Left kidney (tissue), 1 donor: ENCODE measurements at regions not wholly inside any gene's neighbourhood (a gene's known extent, or its start where the extent isn't known, plus 50 kb on each side); places are given as distances from the start of the nearest gene placed in this dataset.

Experiments
- DNase-seq: peaks from one replicate; pipeline ENCODE4 v3.0.0-alpha.2; 2013

DNA sequence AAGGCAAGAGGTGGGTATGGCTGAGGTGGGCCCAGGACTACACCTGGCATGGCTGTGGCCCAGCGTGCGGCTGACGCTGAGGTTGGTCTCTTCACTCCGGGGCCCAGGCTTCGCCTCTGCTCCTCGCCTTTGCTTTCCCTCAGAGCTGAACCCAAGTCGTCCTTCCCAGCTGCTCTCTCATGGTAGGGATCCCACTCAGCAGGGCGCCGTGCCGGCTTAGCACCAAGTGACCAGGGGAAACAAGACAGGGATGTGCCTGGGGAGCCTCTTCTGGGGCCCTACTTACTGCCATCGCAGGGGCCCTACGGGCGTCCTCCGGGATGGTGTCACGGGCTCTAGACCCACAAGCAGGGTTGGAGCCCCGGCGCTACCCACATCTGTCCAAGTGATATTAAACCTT, 138.1 kb upstream of the ALKAL2 start:
- no peak for DNase-seq

GRCh38 chr2:425243-425642, 137.4 kb upstream of the ALKAL2 start:
- no peak for DNase-seq

DNA sequence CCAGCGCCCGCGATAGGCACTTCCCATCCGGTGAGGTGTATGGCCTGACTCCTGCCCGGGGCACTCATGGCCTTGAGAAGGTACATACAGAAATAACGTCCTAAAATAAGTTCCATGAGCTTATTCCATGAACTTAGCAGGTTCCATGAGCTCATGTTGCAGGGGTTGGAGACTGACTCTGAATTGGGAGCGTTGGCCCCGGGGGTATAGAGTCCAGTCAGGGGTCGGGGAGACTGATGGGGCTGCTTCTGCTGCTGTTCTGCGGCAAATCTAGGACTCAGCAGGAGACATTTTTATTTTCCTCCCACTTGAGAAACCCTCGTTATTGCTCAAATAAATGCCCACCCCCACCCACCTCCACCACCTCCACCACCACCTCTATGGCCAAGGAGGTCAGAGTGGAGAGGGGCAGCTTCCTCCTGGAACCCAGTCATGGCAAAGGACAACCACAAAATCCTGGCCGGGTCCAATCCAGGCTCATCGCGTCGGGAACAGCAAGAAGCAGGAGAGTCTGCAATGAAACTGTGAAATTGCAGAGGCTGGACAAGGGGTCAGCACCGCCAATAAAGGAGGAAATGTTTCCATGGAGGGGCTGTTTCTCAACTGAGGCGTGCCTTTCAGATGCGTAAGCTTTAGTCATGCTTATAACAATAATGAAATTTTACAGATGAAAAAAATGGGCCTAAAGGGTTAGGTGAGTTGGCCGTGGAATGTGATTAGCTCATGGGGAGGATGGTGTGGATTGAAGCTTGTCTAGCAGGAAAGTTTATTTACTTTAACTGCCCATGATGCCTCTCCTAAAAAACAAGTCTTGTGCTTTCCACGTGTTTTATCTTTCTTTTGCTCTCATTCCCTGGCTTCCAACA, 136.6 kb upstream of the ALKAL2 start:
- no peak for DNase-seq

GRCh38 chr2:423479-423878, 135.6 kb upstream of the ALKAL2 start:
- DNase-seq, result no peak

DNA sequence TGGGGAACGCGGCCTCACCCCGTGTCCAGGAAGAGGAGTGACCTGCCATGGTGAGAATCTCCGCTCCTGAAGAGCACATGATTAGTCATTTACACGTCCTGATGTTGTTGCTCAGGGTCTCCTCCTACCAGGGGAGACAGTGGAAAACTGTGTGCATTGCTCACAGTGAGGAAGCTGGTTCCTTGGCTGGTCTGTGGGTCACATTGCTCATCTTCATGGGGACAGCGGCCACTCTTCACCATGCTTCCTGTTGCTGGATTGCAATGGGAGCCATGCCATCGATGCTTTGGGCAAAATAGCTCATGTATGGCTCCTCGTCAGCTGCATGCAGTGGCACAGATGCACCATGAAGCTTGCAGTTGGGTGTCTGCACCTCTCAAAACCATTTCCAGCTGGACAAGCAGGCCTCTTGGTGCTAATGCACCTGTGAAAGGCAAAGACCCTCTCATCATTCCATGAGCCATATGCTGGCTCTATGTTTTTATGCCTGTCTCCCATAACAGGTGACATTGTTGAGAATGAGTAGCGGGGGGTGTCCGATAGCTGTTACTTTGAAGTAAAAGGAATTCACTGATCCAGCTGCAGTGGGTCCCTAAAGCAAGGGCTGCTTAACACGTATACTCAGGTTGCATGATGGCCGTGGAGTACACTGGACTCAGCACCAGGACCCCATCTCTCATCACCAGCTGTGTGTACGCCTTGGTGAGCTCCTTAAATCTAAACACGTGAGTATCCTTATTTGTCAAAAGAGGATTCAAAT, 135.0 kb upstream of the ALKAL2 start:
- no peak for DNase-seq

DNA sequence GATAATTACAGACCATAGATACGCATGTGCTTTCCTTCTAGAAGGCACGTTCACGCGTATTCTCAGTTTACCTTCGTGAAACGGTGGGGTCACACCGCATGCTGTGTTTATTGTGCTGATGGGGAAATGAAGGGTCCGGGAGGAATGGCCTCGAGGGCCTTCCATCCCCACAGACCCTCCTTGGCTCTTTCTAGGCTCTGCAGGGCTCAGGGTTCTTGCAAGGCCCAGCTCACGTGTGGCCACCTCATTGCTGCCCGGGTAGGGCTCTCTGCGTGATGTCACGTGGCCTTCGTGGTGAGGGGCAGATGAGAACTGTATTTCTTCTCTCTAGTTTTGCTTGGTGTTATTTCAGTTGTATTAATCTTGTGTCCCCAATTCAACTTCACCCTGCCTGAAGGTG, 133.5 kb upstream of the ALKAL2 start:
- no peak for DNase-seq

GRCh38 chr2:419687-420317, 131.9 kb upstream of the ALKAL2 start:
- DNase-seq, result no peak

DNA sequence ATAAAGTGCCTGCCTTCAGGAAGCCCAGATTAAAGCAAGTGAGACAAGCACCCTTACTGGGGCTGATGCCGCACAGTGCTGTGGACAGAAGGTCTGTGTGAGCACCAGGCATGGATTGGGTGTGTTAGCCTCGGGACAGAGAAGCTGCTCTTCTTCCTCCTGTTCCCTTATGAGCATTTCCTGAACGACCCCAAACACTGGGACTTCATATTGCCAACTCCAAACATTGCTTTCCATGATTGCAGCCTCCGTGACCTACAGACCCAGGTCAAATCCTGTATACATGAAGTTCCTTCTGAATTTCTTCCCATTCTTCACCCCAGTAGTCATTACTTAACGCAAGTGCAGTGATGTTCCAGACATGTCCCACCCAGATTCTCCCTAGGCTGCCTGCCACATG, 129.8 kb upstream of the ALKAL2 start:
- no peak for DNase-seq

- no peak for DNase-seq
Observed at GRCh38 chr2:417006-417405, 129.1 kb upstream of the ALKAL2 start.

DNA sequence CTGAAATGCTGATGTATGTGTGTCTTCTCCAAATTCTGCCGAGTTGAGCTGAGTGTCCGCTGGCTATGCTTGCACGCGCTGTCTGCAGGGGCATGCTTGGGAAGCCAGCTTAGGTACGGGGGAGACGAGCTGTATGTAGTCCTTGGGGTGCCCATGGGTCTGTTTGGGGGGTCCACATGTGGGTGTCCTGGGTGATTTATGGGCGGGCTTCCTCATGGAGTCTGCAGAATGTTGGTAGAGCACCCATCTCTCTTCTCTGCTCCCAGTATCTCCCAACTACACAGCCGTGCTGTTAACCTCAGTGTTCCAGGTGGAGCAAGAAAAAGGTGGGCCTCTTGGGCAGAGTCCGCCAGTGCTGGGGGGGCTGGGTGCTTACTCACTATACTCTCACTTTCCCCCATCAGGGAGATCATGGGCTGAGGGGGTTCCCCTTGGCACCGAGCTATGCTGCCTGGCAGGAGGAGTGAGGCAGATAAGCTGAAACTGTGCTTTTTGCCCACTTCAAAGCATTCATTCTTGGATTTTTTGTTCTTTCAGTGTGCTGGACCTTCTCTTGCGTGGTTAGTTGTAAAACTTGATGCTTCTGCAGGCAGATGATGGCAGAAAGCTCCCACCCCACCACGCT, 128.2 kb upstream of the ALKAL2 start:
- DNase-seq, result no peak

GRCh38 chr2:409523-409922, 121.6 kb upstream of the ALKAL2 start:
- no peak for DNase-seq

DNA sequence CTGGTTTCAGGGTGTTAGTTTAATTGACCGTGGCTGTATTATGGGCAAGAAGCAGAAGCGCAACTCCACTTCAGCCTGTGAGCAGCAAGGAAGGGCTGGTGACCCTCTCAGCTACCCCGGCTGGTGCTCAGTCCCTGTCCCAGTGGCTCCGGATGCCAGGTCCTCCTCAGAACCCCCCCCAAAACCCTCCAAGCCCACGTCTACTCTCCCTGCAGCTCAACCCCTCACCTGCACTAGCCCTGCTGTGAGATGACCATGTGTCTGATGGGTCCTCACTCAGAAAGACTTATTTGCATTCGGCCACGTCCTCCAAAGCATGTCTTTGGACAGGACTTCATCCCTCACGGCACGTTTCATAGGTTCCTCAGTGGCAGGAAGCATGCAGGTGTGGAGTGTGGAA, 119.7 kb upstream of the ALKAL2 start:
- DNase-seq, result no peak

- no peak for DNase-seq
Observed at GRCh38 chr2:406876-407275, 119.0 kb upstream of the ALKAL2 start.

DNA sequence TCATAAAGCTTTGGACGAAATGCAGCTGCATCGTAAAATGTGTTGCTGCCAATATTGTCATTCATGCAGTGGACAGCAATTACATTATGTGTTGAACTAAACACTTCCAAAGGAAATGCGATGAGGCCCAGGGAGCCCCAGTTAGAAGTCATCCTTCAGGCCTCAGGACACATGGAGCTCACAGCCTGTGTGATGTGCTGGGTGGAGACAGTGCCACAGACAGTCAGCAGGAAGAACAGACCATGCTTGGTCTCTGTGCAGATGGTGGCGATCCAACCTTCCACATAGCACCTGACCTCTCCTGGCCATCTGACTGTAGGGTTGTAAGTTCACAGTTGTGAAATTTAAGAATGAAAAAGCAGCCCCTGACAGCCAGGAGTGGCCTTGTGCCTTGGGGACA, 118.3 kb upstream of the ALKAL2 start:
- no peak for DNase-seq

DNA sequence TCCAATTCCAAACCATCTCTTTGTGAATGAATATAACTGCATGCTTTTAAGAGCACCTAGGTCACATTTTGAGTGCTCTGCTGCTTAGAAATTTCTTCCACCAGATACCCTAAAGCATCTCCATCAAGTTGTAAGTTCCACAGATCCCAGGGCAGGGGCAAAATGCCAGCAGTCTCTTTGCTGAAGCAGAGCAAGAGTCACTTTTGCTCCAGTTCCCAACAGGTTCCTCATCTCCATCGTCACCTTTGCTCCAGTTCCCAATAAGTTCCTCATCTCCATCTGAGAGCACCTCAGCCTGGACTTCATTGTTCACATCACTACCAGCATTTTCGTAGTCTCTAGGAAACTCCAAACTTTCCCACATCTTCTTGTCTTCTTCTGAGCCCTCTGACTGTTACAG, 116.7 kb upstream of the ALKAL2 start:
- DNase-seq, result no peak

DNA sequence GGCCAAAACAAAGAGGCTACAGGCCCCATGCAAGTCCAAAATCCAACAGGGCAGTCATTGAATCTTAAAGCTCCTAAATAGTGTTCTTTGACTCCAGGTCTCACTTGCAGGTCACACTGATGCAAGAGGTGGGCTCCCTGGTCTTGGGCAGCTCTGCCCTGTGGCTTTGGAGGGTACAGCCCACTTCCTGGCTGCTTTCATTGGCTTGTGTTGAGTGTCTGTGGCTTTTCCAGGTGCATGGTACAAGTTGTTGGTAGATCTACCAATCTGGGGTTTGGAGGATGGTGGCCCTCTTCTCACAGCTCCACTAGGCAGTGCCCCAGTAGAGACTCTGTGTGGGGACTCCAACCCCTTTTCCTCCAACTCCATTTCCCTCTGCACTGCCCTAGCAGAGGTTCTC, 115.8 kb upstream of the ALKAL2 start:
- DNase-seq, result no peak

DNA sequence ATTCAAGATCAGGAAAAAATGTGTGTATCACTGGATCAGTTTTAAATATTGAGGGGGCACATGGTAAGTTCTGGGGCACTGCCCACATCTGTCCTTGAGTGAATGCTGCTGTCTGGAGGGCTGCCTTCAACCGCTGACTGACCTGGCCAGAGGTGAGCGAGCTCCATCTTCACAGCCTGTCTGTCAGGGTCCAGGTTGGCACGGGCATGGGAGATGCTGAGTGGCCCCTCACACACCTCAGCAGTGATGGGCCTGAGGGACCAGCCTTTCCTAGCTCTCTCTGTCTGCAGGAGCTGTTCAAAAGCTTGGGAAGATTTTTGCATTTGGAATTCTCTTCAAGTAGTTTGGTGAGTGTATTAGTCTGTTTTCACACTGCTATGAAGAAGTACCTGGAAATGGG, 114.8 kb upstream of the ALKAL2 start:
- no peak for DNase-seq

DNA sequence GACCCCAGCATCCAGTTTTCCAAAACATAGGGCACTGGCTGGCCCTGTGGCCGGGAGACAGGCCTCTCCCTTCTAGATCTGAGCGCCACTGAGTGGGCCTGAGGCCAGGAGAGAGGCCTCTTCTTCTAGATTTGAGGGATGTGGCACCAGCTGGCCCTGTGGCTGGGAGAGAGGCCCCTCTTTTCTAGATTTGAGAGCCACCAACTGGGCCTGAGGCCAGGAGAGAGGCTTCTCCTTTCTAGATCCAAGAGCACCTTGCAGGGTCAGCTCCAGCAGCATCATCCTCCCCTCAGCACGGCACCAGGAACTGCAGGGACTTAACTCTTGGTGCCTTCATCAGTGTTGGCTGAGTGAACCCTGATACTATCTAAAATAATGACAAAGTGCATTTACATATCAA, 114.3 kb upstream of the ALKAL2 start:
- DNase-seq, result no peak

DNA sequence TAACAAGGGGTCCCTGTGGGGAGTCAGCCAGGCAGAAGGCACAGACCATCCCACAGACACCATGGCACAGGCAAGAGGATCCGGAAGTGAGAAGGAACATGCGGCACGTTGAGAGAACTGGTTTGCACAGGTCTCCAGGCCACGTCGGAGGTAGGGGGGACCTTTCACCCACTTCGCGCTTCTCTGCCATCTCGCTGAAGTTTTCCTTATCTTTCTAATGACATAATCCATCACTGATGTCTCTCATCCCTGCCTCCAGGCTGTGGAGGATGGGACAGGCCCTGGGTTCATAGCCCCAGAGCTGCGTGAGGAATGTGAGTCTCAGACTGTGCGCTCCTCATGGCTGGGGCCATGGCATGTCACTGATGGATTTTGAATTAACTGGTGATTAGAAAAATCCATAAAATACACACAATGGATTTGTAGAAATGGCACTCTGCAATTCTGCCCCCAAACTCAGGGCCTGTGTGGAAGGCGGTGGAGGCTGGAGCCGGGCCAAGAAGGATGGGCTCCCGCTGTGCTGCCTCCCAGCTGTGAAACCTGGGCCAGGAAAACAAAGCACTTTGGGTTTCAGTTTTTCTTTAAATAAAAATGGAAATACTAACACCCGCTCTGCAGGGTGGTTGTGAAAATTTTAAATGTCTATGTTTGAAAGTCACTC, 113.3 kb upstream of the ALKAL2 start:
- no peak for DNase-seq

DNA sequence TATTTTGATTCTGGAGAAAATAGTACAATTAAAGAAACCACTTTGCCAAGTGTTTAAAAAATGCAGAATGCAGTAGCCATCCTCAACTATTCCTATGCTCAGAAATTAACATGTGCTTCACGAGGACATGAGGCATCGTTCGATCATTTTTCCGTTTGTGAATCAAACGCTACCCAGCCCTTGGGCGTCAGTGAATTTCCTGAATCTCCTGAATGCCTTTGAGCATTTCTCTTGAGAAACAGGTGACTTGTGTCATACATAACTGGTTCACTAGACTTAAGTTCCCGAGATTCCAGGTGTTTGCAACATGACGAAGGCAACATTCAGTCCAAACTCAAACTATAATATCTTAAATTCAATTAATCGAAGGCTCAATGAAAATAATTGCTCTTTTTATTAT, 110.0 kb upstream of the ALKAL2 start:
- no peak for DNase-seq

DNA sequence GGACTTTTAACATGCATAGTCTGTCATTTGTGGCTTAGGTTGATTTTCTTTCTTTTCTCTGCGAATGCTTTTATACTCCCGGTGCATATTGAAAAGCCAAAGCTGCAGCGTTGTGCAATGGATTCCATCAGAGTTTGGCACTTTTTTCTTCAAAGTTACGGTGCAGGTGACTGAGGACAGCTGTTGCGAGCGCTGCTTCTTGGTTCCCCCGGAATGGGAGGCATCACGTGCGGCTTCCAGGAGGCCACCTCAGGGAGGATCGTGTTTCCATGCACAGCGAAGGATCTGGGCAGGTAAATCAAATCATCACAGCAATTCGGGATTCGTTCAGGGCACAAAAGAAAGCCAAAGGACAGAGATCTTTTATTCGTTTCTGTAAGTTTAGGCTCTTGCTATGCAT, 109.6 kb upstream of the ALKAL2 start:
- no peak for DNase-seq

- no peak for DNase-seq
Observed at GRCh38 chr2:396903-397302, 109.0 kb upstream of the ALKAL2 start.
